ENCODE measurements at regions not wholly inside any gene's neighbourhood (a gene's known extent, or its start where the extent isn't known, plus 50 kb on each side); places are given as distances from the start of the nearest gene placed in this dataset.

- no peak for DNase-seq (ENCODE audit: low read depth)
- Histone ChIP-seq H3K36me3 (ENCODE audit: control insufficient read depth, insufficient read depth, low read length) (no peaks in the 10 kb centered on the region), H3K4me3 (ENCODE audit: low read depth, low read length) (no peak overlapping the region), H3K27me3 (ENCODE audit: control insufficient read depth, insufficient read depth, low read length) (no peaks in the 10 kb centered on the region)
- TF ChIP-seq CTCF (IDR thresholded peaks at IDR 0.05; ENCODE audit: insufficient read depth, low read length, poor library complexity, severe bottlenecking) = no peak
These were observed 522.3 kb downstream of the MED13L start for GRCh38 chr12:115755061-115755724.

GRCh38 chr12:115752913-115753726 is 524.4 kb downstream of the MED13L start:
- no peak for DNase-seq (ENCODE audit: low read depth)
- Histone ChIP-seq H3K4me3 (ENCODE audit: low read depth, low read length) (no peak overlapping the region), H3K27me3 (ENCODE audit: control insufficient read depth, insufficient read depth, low read length) (no peaks in the 10 kb centered on the region), H3K36me3 (ENCODE audit: control insufficient read depth, insufficient read depth, low read length) (no peaks in the 10 kb centered on the region)
- TF ChIP-seq CTCF (IDR thresholded peaks at IDR 0.05; ENCODE audit: insufficient read depth, low read length, poor library complexity, severe bottlenecking) = peak; percentile 65

- Histone ChIP-seq H3K36me3 (ENCODE audit: control insufficient read depth, insufficient read depth, low read length) (no peaks in the 10 kb centered on the region), H3K27me3 (ENCODE audit: control insufficient read depth, insufficient read depth, low read length) (no peaks in the 10 kb centered on the region), H3K4me3 (ENCODE audit: low read depth, low read length) (no peak overlapping the region)
- no peak for TF ChIP-seq CTCF (IDR thresholded peaks at IDR 0.05; ENCODE audit: insufficient read depth, low read length, poor library complexity, severe bottlenecking)
- DNase-seq (ENCODE audit: low read depth) = no peak
These were observed 525.3 kb downstream of the MED13L start for GRCh38 chr12:115752156-115752555.

- Histone ChIP-seq H3K36me3 (ENCODE audit: control insufficient read depth, insufficient read depth, low read length) (no peaks in the 10 kb centered on the region), H3K27me3 (ENCODE audit: control insufficient read depth, insufficient read depth, low read length) (no peaks in the 10 kb centered on the region), H3K4me3 (ENCODE audit: low read depth, low read length) (no peak overlapping the region)
- TF ChIP-seq CTCF (IDR thresholded peaks at IDR 0.05; ENCODE audit: insufficient read depth, low read length, poor library complexity, severe bottlenecking) = no peak
- DNase-seq (ENCODE audit: low read depth) = no peak
These were observed 527.2 kb downstream of the MED13L start for GRCh38 chr12:115750340-115750739.

- DNase-seq (ENCODE audit: low read depth) = no peak
- Histone ChIP-seq H3K4me3 (ENCODE audit: low read depth, low read length) (no peak overlapping the region), H3K36me3 (ENCODE audit: control insufficient read depth, insufficient read depth, low read length) (no peaks in the 10 kb centered on the region), H3K27me3 (ENCODE audit: control insufficient read depth, insufficient read depth, low read length) (no peaks in the 10 kb centered on the region)
- no peak for TF ChIP-seq CTCF (IDR thresholded peaks at IDR 0.05; ENCODE audit: insufficient read depth, low read length, poor library complexity, severe bottlenecking)
These were observed 528.2 kb downstream of the MED13L start for GRCh38 chr12:115749071-115749841.

Data from kidney epithelial cell (primary cell).